H1 (cell line): ENCODE measurements at regions not wholly inside any gene's neighbourhood (a gene's known extent, or its start where the extent isn't known, plus 50 kb on each side); places are given as distances from the start of the nearest gene placed in this dataset.

Experiments
- CTCF ChIA-PET: fragments of 300-600 bp; sonication (Branson Sonifier 250); formaldehyde crosslinking; loops from one replicate; lab custom pipeline; 2021; ENCODE audit not compliant: partially characterized antibody; lab: Charles Lee
- POLR2A ChIA-PET: fragments of 300-600 bp; sonication (Branson Sonifier 250); formaldehyde crosslinking; loops from one replicate; lab custom pipeline; 2021; ENCODE audit warnings: inconsistent platforms; ENCODE audit not compliant: partially characterized antibody; lab: Charles Lee
- DNase-seq, 2 experiments: peaks; one replicate each; pipeline versions ENCODE4 v3.0.0 to v3.0.0-alpha.2; 2010 to 2022; ENCODE audit warnings: low spot score in 2 of 2, low read depth in 1 of 2, mixed read lengths in 1 of 2
- FAIRE-seq: peaks from 2 replicates; lab custom pipeline; 2011; peaks lifted over from hg19 to GRCh38; lab: Jason Lieb, UNC
- H2AFZ ChIP-seq: 2 replicates; pipeline ENCODE4 v1.8.1; 2012; ENCODE audit warnings: low read length, inconsistent platforms
- H2AK5ac ChIP-seq: 2 replicates; pipeline ENCODE4 v1.6.1; 2013; ENCODE audit warnings: low read depth, low read length
- H2BK120ac ChIP-seq: replicated peaks from 2 replicates; pipeline ENCODE3; 2013; ENCODE audit warnings: low read depth, low read length, inconsistent platforms
- H2BK12ac ChIP-seq: 2 replicates; pipeline ENCODE4 v1.6.1; 2013; ENCODE audit warnings: low read depth, low read length
- H2BK15ac ChIP-seq: 2 replicates; pipeline ENCODE4 v1.6.1; 2013; ENCODE audit warnings: low read length
- H2BK20ac ChIP-seq: 2 replicates; pipeline ENCODE4 v1.6.1; 2013; ENCODE audit warnings: low read length
- H2BK5ac ChIP-seq: 2 replicates; pipeline ENCODE4 v1.6.1; 2013; ENCODE audit warnings: low read depth, low read length
- H3K14ac ChIP-seq: 2 replicates; pipeline ENCODE4 v1.6.1; 2013; ENCODE audit warnings: inconsistent platforms; ENCODE audit not compliant: insufficient read length
- H3K18ac ChIP-seq: 2 replicates; pipeline ENCODE4 v1.6.1; 2013; ENCODE audit warnings: low read length; ENCODE audit errors: extremely low read depth
- H3K23ac ChIP-seq: 2 replicates; pipeline ENCODE4 v1.6.1; 2013; ENCODE audit warnings: inconsistent platforms; ENCODE audit not compliant: insufficient read length
- H3K23me2 ChIP-seq: 2 replicates; pipeline ENCODE4 v1.6.1; 2013; ENCODE audit warnings: low read depth, low read length
- H3K27ac ChIP-seq: 2 replicates; pipeline ENCODE4 v1.6.1; 2011; ENCODE audit warnings: low read depth, low read length, inconsistent platforms
- H3K27me3 ChIP-seq, 4 experiments: replicated peaks in 1 of 4; 1 replicate in 1 of 4; 2 replicates in 3 of 4; pipeline versions ENCODE4 v1.6.1 to v1.8.1; 2011 to 2013; ENCODE audit warnings: low read length in 3 of 4, mild to moderate bottlenecking in 3 of 4, inconsistent platforms in 2 of 4, mixed read lengths in 2 of 4, moderate library complexity in 1 of 4; ENCODE audit not compliant: control insufficient read depth in 3 of 4, insufficient read depth in 3 of 4; ENCODE audit errors: extremely low read depth in 1 of 4
- H3K36me3 ChIP-seq, 4 experiments: 2 replicates each; pipeline versions ENCODE4 v1.6.1 to v1.8.1; 2011 to 2013; ENCODE audit warnings: mild to moderate bottlenecking in 4 of 4, low read length in 3 of 4, moderate library complexity in 2 of 4, control low read depth in 1 of 4, inconsistent platforms in 1 of 4; ENCODE audit not compliant: insufficient read depth in 4 of 4, control insufficient read depth in 2 of 4
- H3K4ac ChIP-seq: replicated peaks from 2 replicates; pipeline ENCODE3; 2013; ENCODE audit warnings: low read length, low read depth, mixed read lengths, inconsistent platforms; ENCODE audit not compliant: insufficient read length
- H3K4me1 ChIP-seq, 4 experiments: replicated peaks in 1 of 4; 1 replicate in 1 of 4; 2 replicates in 3 of 4; pipeline versions ENCODE4 v1.6.1 to v1.8.1; 2011 to 2013; ENCODE audit warnings: low read length in 3 of 4, inconsistent platforms in 2 of 4, mixed read lengths in 1 of 4; ENCODE audit not compliant: insufficient read depth in 4 of 4, control insufficient read depth in 3 of 4
- H3K4me2 ChIP-seq, 2 experiments: 2 replicates each; pipeline versions ENCODE4 v1.6.1 to v1.8.1; 2011 to 2013; ENCODE audit warnings: low read depth in 2 of 2, low read length in 2 of 2, control low read depth in 1 of 2, inconsistent platforms in 1 of 2, mild to moderate bottlenecking in 1 of 2; ENCODE audit not compliant: insufficient read depth in 1 of 2
- H3K4me3 ChIP-seq, 4 experiments: fragments of 200-600, 300-600 bp in 1 of 4; sonication (generic), shearing (Covaris generic), sonication (Bioruptor Twin) in 1 of 4; 2 replicates each; pipeline versions ENCODE4 v1.5.1 to v1.8.1; 2011 to 2016; ENCODE audit warnings: low read length in 4 of 4, low read depth in 3 of 4, control low read depth in 2 of 4, inconsistent platforms in 2 of 4, mild to moderate bottlenecking in 2 of 4, mixed read lengths in 1 of 4, moderate library complexity in 1 of 4; ENCODE audit not compliant: insufficient read depth in 2 of 4; ENCODE audit errors: extremely low read depth in 1 of 4
- H3K56ac ChIP-seq: replicated peaks from 2 replicates; pipeline ENCODE3; 2013; ENCODE audit warnings: low read depth, mild to moderate bottlenecking, mixed read lengths, low read length, inconsistent platforms; ENCODE audit not compliant: insufficient read length
- H3K79me1 ChIP-seq: 2 replicates; pipeline ENCODE4 v1.6.1; 2013; ENCODE audit warnings: low read depth, low read length, control low read depth
- H3K79me2 ChIP-seq, 2 experiments: 2 replicates each; pipeline versions ENCODE4 v1.6.1 to v1.8.1; 2012 to 2013; ENCODE audit warnings: low read length in 2 of 2, mild to moderate bottlenecking in 2 of 2, inconsistent platforms in 1 of 2; ENCODE audit not compliant: insufficient read depth in 2 of 2, control insufficient read depth in 1 of 2
- H3K9ac ChIP-seq, 4 experiments: replicated peaks in 1 of 4; 1 replicate in 1 of 4; 2 replicates in 3 of 4; pipeline versions ENCODE4 v1.6.1 to v1.8.1; 2011 to 2013; ENCODE audit warnings: low read depth in 3 of 4, low read length in 3 of 4, control low read depth in 2 of 4, mild to moderate bottlenecking in 2 of 4, moderate library complexity in 2 of 4, inconsistent platforms in 1 of 4; ENCODE audit errors: extremely low read depth in 1 of 4
- H3K9me3 ChIP-seq, 2 experiments: 2 replicates each; pipeline versions ENCODE4 v1.6.1 to v1.8.1; 2012 to 2013; ENCODE audit warnings: mild to moderate bottlenecking in 2 of 2, moderate library complexity in 2 of 2, control low read depth in 1 of 2, inconsistent platforms in 1 of 2, low read depth in 1 of 2, low read length in 1 of 2, mixed read lengths in 1 of 2; ENCODE audit not compliant: insufficient read depth in 2 of 2
- H4K20me1 ChIP-seq, 2 experiments: replicated peaks in 1 of 2; 2 replicates each; pipeline versions ENCODE3 to v1.8.1; 2011 to 2013; ENCODE audit warnings: inconsistent platforms in 2 of 2, low read length in 2 of 2, mild to moderate bottlenecking in 1 of 2; ENCODE audit not compliant: insufficient read depth in 2 of 2, control insufficient read depth in 1 of 2
- H4K5ac ChIP-seq: 2 replicates; pipeline ENCODE4 v1.6.1; 2013; ENCODE audit warnings: low read length, low read depth, mixed read lengths, inconsistent platforms; ENCODE audit not compliant: insufficient read length
- H4K8ac ChIP-seq: 2 replicates; pipeline ENCODE4 v1.8.0; 2013; ENCODE audit warnings: mild to moderate bottlenecking, moderate library complexity, low read length, inconsistent platforms; ENCODE audit not compliant: insufficient read depth; ENCODE audit errors: extremely low read depth
- H4K91ac ChIP-seq: replicated peaks from 2 replicates; pipeline ENCODE3; 2013; ENCODE audit warnings: low read length, mixed read lengths, inconsistent platforms; ENCODE audit not compliant: insufficient read length
- BRCA1 ChIP-seq: IDR thresholded peaks from 2 replicates; pipeline ENCODE4 v1.6.1; 2012; ENCODE audit warnings: low read depth, low read length, improper control_type of control experiment
- CBX5 ChIP-seq: fragments of 300-800, 300-1000 bp; sonication (generic); IDR thresholded peaks from 2 replicates; pipeline ENCODE4 v1.7.1; 2016; ENCODE audit warnings: antibody characterized with exemption, low read length, low read depth
- CHD1 ChIP-seq: IDR thresholded peaks from 2 replicates; pipeline ENCODE4 v1.6.1; 2012; ENCODE audit warnings: low read depth, low read length, improper control_type of control experiment
- CTBP2 ChIP-seq: IDR thresholded peaks from 2 replicates; pipeline ENCODE4 v1.7.0; 2011; ENCODE audit warnings: borderline replicate concordance, mild to moderate bottlenecking, moderate library complexity, mixed read lengths, low read length; ENCODE audit not compliant: insufficient read depth, insufficient read length
- EGR1 ChIP-seq: IDR thresholded peaks from 2 replicates; pipeline ENCODE4 v1.6.1; 2011; ENCODE audit warnings: low read depth, low read length, borderline replicate concordance
- HDAC2 ChIP-seq, 2 experiments: fragments of 300-600 bp in 1 of 2; sonication (generic) in 1 of 2; IDR thresholded peaks; 2 replicates each; pipeline ENCODE4 v1.6.1; 2011 to 2012; ENCODE audit warnings: low read depth in 2 of 2, low read length in 2 of 2, mild to moderate bottlenecking in 2 of 2, moderate library complexity in 2 of 2, borderline replicate concordance in 1 of 2, inconsistent platforms in 1 of 2
- HDAC6 ChIP-seq: IDR thresholded peaks from one replicate; pipeline ENCODE4 v1.7.1; 2012; ENCODE audit warnings: low read depth, mild to moderate bottlenecking, inconsistent platforms, low read length, moderate library complexity
- KDM5A ChIP-seq: fragments of 200-600 bp; IDR thresholded peaks from 2 replicates; pipeline ENCODE4 v1.7.1; 2012; ENCODE audit warnings: mild to moderate bottlenecking, low read length, inconsistent platforms, mixed read lengths
- SIN3A ChIP-seq, 2 experiments: IDR thresholded peaks in 1 of 2; conservative IDR thresholded peaks in 1 of 2; 2 replicates each; pipeline ENCODE4 v1.6.1; 2011 to 2012; ENCODE audit warnings: low read length in 2 of 2, improper control_type of control experiment in 1 of 2, low read depth in 1 of 2, mild to moderate bottlenecking in 1 of 2
- TBP ChIP-seq: IDR thresholded peaks from 2 replicates; pipeline ENCODE4 v1.6.1; 2011; ENCODE audit warnings: low read depth, low read length, improper control_type of control experiment
- YY1 ChIP-seq: IDR thresholded peaks from 2 replicates; pipeline ENCODE4 v1.6.1; 2011; ENCODE audit warnings: low read depth, mild to moderate bottlenecking, low read length
- WGBS, 2 experiments: shearing (Covaris generic) in 1 of 2; methylation state at CpG; one replicate each; pipeline versions ENCODE4 v1.1.6 to v1.1.7; 2013 to 2015; ENCODE audit warnings: low lambda C conversion rate in 2 of 2, mixed read lengths in 2 of 2, inconsistent platforms in 1 of 2, low coverage in 1 of 2, missing lambda C conversion rate in 1 of 2; ENCODE audit not compliant: insufficient replicate concordance in 2 of 2, insufficient coverage in 1 of 2, insufficient read length in 1 of 2; ENCODE audit errors: extremely low coverage in 1 of 2, missing lambda C conversion rate in 1 of 2; 5-methylcytosine and 5-hydroxymethylcytosine counted together
- TF ChIP-seq, protein P1 (sequence below): IDR thresholded peaks from 2 replicates; pipeline ENCODE4 v1.6.1; 2012; ENCODE audit warnings: inconsistent platforms
- TF ChIP-seq, protein P2 (sequence below): IDR thresholded peaks from 2 replicates; pipeline ENCODE4 v1.6.1; 2011; ENCODE audit warnings: low read depth, mild to moderate bottlenecking, low read length; ENCODE audit not compliant: insufficient read depth

DNA sequence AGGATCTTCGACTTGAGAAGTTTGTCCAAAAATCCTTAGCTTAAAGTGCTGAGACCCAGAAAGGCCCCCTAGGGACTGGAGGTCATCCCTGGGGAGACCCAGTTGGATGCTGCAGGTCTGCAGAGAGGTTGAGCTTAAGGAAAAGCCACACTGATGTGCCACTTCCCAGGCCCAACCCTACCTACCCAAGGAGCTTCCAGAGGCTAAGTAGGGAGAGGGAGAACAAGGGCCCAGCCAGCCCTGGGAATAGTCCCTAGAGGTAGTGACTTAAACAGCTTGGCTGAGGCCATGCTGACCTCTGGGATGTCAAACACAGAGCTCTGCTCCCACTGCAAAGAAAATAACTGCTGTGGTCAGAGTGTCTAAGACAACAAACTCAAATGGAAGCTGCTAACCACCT lies 693.7 kb downstream of the MATN1 start:
- Histone ChIP-seq H3K23me2 (no peaks in the 10 kb centered on the region), H3K9me3 (peaks cover 5 to 7% of the 10 kb centered on the region in 2 experiments; a peak in 3 of 4 replicates), H3K9ac (no peak overlapping the region), H4K20me1 (no peaks in the 10 kb centered on the region), H2AK5ac (no peak overlapping the region), H3K4me1 (peaks cover 0 to under 1% (median 0%) of the 10 kb centered on the region in 4 experiments; a peak in 2 of 7 replicates), H2AFZ (no peak overlapping the region), H2BK5ac (no peak overlapping the region), H4K8ac (no peak overlapping the region), H3K23ac (no peak overlapping the region), H3K79me1 (no peaks in the 10 kb centered on the region), H2BK15ac (no peak overlapping the region), H2BK120ac (no peak overlapping the region), H3K4me2 (no peak overlapping the region), H3K27me3 (no peaks in the 10 kb centered on the region), H3K4me3 (no peak overlapping the region), H3K14ac (no peak overlapping the region), H3K18ac (no peak overlapping the region), H2BK20ac (no peak overlapping the region), H3K27ac (no peak overlapping the region), H4K91ac (no peak overlapping the region), H2BK12ac (no peak overlapping the region), H3K56ac (no peak overlapping the region), H3K36me3 (no peaks in the 10 kb centered on the region), H3K79me2 (no peaks in the 10 kb centered on the region), H4K5ac (no peak overlapping the region), H3K4ac (no peak overlapping the region)
- 100% methylated on average over 1 of the region's 1 CpG; no CpG with 5 or more reads in 1 of the 2 experiments for WGBS, 2 experiments
- DNase-seq (no peak), FAIRE-seq (no peak)
- ChIA-PET POLR2A (no interaction called here), CTCF (interaction anchor here (0.7 to 1.4 kb wide), 7 partner anchors 11 to 331 kb away, joined by 3 to 5 read pairs (median 3); no protein-coding TSS in a partner anchor)
- no peak for TF ChIP-seq BRCA1
- no peak for TF ChIP-seq CBX5
- TF ChIP-seq, protein P1, sequence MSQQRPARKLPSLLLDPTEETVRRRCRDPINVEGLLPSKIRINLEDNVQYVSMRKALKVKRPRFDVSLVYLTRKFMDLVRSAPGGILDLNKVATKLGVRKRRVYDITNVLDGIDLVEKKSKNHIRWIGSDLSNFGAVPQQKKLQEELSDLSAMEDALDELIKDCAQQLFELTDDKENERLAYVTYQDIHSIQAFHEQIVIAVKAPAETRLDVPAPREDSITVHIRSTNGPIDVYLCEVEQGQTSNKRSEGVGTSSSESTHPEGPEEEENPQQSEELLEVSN: no peak
- no peak for TF ChIP-seq SIN3A (conservative IDR thresholded peaks at IDR 0.05 in 1 of 2, IDR thresholded peaks at IDR 0.05 in 1 of 2; ENCODE audit: low read depth in 1 of 2, low read length in 2 of 2)
- TF ChIP-seq CHD1: no peak
- TF ChIP-seq EGR1: no peak
- no peak for TF ChIP-seq HDAC6
- TF ChIP-seq YY1: no peak
- TF ChIP-seq, protein P2, sequence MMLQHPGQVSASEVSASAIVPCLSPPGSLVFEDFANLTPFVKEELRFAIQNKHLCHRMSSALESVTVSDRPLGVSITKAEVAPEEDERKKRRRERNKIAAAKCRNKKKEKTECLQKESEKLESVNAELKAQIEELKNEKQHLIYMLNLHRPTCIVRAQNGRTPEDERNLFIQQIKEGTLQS: no peak
- TF ChIP-seq CTBP2: no peak
- TF ChIP-seq KDM5A: no peak
- TF ChIP-seq TBP: no peak
- TF ChIP-seq HDAC2 (IDR thresholded peaks at IDR 0.05; ENCODE audit: borderline replicate concordance in 1 of 2, low read depth in 2 of 2, low read length in 2 of 2): no peak
